CD4-positive, CD25-positive, alpha-beta regulatory T cell (primary cell): ENCODE measurements at regions not wholly inside any gene's neighbourhood (a gene's known extent, or its start where the extent isn't known, plus 50 kb on each side); places are given as distances from the start of the nearest gene placed in this dataset.

Source experiments
- ATAC-seq, 2 donors: fragments of 150-1000 bp; cut with Tn5 transposase; one replicate each; pipeline ENCODE4 v1.10.0; 2021; ENCODE audit warnings: low read depth in 2 of 2, moderate number of reproducible peaks in 2 of 2, moderate library complexity in 1 of 2
- DNase-seq, 3 donors: peaks; one replicate each; pipeline versions ENCODE4 v3.0.0 to v3.0.0-alpha.2; 2012 to 2022; ENCODE audit warnings: mixed read lengths in 1 of 3
- H3K27ac ChIP-seq: one replicate; pipeline ENCODE4 v1.7.0; 2013; ENCODE audit warnings: mild to moderate bottlenecking, low read length; ENCODE audit not compliant: insufficient read depth, poor library complexity, severe bottlenecking
- H3K27me3 ChIP-seq: one replicate; pipeline ENCODE4 v1.7.0; 2013; ENCODE audit warnings: low read length; ENCODE audit not compliant: control insufficient read depth, insufficient read depth
- H3K36me3 ChIP-seq: one replicate; pipeline ENCODE4 v1.7.0; 2013; ENCODE audit warnings: mild to moderate bottlenecking, low read length, moderate library complexity; ENCODE audit not compliant: control insufficient read depth, insufficient read depth
- H3K4me1 ChIP-seq: 2 replicates; pipeline ENCODE4 v1.7.0; 2013; ENCODE audit warnings: mild to moderate bottlenecking, low read length; ENCODE audit not compliant: insufficient read depth, control insufficient read depth, poor library complexity, severe bottlenecking
- H3K4me3 ChIP-seq: one replicate; pipeline ENCODE4 v1.7.0; 2013; ENCODE audit warnings: low read depth, mild to moderate bottlenecking, low read length, moderate library complexity
- H3K9me3 ChIP-seq, 2 experiments: 1 replicate in 1 of 2; 2 replicates in 1 of 2; pipeline ENCODE4 v1.7.0; 2013; ENCODE audit warnings: low read length in 2 of 2, mild to moderate bottlenecking in 1 of 2, moderate library complexity in 1 of 2; ENCODE audit not compliant: control insufficient read depth in 2 of 2
- H3K27ac Mint-ChIP-seq, 3 donors: one replicate each; pipeline ENCODE4 v1.8.0; 2020 to 2022; ENCODE audit warnings: mild to moderate bottlenecking in 3 of 3, mixed read lengths in 3 of 3, moderate library complexity in 2 of 3
- H3K27me3 Mint-ChIP-seq: one replicate; pipeline ENCODE4 v1.8.0; 2022; ENCODE audit warnings: mild to moderate bottlenecking, mixed read lengths
- H3K36me3 Mint-ChIP-seq: one replicate; pipeline ENCODE4 v1.8.0; 2020; ENCODE audit warnings: mixed read lengths
- H3K4me1 Mint-ChIP-seq, 4 donors: one replicate each; pipeline ENCODE4 v1.8.0; 2020 to 2022; ENCODE audit warnings: mixed read lengths in 4 of 4, mild to moderate bottlenecking in 1 of 4
- H3K4me3 Mint-ChIP-seq, 4 donors: one replicate each; pipeline ENCODE4 v1.8.0; 2020 to 2022; ENCODE audit warnings: mild to moderate bottlenecking in 4 of 4, mixed read lengths in 4 of 4, moderate library complexity in 3 of 4
- H3K9me3 Mint-ChIP-seq, 7 donors: one replicate each; pipeline ENCODE4 v1.8.0; 2020 to 2022; ENCODE audit warnings: mixed read lengths in 7 of 7, mild to moderate bottlenecking in 3 of 7, moderate library complexity in 2 of 7

- Mint-ChIP-seq H3K27me3 (peaks cover 8% of the 10 kb centered on the region), H3K27ac (no peak overlapping the region), H3K4me1 (peaks cover 0 to 2% (median 0%) of the 10 kb centered on the region in 4 donors), H3K9me3 (no peaks in the 10 kb centered on the region), H3K4me3 (no peak overlapping the region), H3K36me3 (no peaks in the 10 kb centered on the region)
- H3K27ac ChIP-seq: no peak overlapping the region
- no peaks in the 10 kb centered on the region for H3K36me3 ChIP-seq
- DNase-seq (peak in 1 of 3 donors; percentile 29), ATAC-seq (no peak)
- no peaks in the 10 kb centered on the region for H3K4me1 ChIP-seq
- no peaks in the 10 kb centered on the region for H3K9me3 ChIP-seq
- no peak overlapping the region for H3K4me3 ChIP-seq
- H3K27me3 ChIP-seq: no peaks in the 10 kb centered on the region
These were observed 91.2 kb downstream of the UBIAD1 start for GRCh38 chr1:11364170-11364569.

DNA sequence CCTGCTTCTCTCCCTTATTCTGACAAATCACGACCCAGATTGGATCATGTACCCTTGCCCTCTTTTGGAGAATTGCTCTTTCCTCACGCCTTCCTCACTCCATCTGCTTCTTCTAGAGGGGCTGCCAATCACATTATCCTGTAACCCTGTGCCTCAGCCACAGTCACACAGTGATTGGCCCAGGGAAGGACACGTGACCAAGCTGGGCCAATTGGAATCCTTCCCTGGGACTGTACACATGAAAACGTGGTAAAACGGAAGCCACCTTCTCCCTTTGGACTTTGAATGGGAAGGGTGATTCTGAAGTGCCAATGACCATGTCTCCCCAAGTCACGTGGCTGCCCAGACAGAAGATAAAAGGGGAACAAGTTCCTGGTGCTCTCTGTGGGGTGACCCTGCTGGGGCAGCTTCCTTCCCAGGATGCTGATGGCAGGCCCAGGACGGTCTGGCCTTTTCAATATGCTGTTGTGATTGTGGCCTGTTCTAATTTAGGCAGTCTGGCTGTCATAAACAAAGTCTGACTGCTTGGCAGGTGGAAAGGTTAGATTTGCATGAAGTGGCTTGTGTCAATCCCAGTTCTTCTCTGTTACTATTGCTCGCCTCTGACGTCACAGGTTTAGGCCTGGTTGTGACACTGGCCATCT, 92.9 kb downstream of the UBIAD1 start:
- Mint-ChIP-seq H3K9me3 (no peaks in the 10 kb centered on the region), H3K4me3 (no peak overlapping the region), H3K36me3 (no peaks in the 10 kb centered on the region), H3K27me3 (no peaks in the 10 kb centered on the region), H3K27ac (no peak overlapping the region), H3K4me1 (no peaks in the 10 kb centered on the region)
- DNase-seq (no peak), ATAC-seq (no peak)
- H3K4me1 ChIP-seq: no peaks in the 10 kb centered on the region
- H3K36me3 ChIP-seq: no peaks in the 10 kb centered on the region
- H3K27me3 ChIP-seq: no peaks in the 10 kb centered on the region
- no peak overlapping the region for H3K4me3 ChIP-seq
- no peak overlapping the region for H3K27ac ChIP-seq
- no peaks in the 10 kb centered on the region for H3K9me3 ChIP-seq

DNA sequence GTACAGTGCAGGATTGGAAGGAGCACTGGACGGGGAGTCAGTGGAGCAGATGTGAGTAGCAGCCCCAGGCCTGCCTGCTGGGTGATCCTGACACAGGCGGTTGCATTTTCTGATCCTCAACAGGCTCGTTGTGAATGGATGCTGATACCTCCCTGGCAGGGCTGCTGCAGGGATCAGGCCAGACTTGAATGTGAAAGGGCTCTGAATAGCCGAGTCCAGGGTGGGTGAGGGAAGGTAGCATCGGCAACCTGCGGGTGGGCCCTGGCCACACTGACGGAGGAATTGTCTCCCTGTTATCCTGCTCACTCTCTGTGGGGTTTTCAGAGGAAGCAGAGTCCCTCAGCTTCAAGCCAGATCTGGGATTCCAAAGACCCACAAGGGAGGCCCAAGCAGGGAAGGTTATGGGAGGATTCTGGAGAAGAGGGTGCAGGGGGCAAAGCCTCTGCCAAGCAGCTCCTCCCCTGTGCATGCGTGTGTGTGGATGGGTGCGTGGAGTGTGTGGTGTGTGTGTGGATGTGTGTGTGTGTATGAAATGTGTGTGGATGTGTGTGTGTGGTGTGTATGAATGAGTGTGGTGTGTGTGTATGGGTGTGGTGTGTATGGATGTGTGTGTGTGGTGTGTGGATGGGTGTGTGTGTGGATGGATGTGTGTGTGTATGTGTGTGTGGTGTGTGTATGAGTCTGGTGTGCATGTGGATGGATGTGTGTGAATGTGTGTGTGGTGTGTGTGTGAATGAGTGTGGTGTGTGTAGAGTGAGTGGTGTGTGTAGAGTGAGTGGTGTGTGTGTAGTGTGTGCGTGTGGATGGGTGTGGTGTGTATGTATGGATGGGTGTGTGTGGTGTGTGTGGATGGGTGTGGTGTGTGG, 100.3 kb downstream of the UBIAD1 start:
- peaks cover 0 to 1% (median 0%) of the 10 kb centered on the region in 7 donors for H3K9me3 Mint-ChIP-seq
- H3K27ac Mint-ChIP-seq: peak overlapping the region in 1 of 3 donors; percentile 64
- Histone ChIP-seq H3K9me3 (no peaks in the 10 kb centered on the region), H3K27ac (no peak overlapping the region), H3K4me1 (no peaks in the 10 kb centered on the region), H3K36me3 (no peaks in the 10 kb centered on the region), H3K27me3 (no peaks in the 10 kb centered on the region), H3K4me3 (no peak overlapping the region)
- H3K36me3 Mint-ChIP-seq: peaks cover 3% of the 10 kb centered on the region
- no peaks in the 10 kb centered on the region for H3K27me3 Mint-ChIP-seq
- DNase-seq (no peak), ATAC-seq (no peak)
- no peak overlapping the region for H3K4me3 Mint-ChIP-seq
- H3K4me1 Mint-ChIP-seq: peaks cover 0 to 5% (median 0%) of the 10 kb centered on the region in 4 donors

GRCh38 chr1:11373895-11374747, 101.1 kb downstream of the UBIAD1 start:
- H3K27me3 Mint-ChIP-seq: no peaks in the 10 kb centered on the region
- H3K9me3 Mint-ChIP-seq: peaks cover 0 to 3% (median 0%) of the 10 kb centered on the region in 7 donors
- H3K4me1 ChIP-seq: no peaks in the 10 kb centered on the region
- no peak overlapping the region for H3K4me3 Mint-ChIP-seq
- H3K27ac Mint-ChIP-seq: peak overlapping the region in 2 of 3 donors; percentile 9 to 64
- H3K36me3 Mint-ChIP-seq: peaks cover 4% of the 10 kb centered on the region
- no peaks in the 10 kb centered on the region for H3K9me3 ChIP-seq
- DNase-seq (peak in 1 of 3 donors; percentile 28), ATAC-seq (no peak)
- no peaks in the 10 kb centered on the region for H3K27me3 ChIP-seq
- H3K4me1 Mint-ChIP-seq: peaks cover 0 to 5% (median 0%) of the 10 kb centered on the region in 4 donors
- H3K4me3 ChIP-seq: no peak overlapping the region
- H3K27ac ChIP-seq: no peak overlapping the region
- no peaks in the 10 kb centered on the region for H3K36me3 ChIP-seq

DNA sequence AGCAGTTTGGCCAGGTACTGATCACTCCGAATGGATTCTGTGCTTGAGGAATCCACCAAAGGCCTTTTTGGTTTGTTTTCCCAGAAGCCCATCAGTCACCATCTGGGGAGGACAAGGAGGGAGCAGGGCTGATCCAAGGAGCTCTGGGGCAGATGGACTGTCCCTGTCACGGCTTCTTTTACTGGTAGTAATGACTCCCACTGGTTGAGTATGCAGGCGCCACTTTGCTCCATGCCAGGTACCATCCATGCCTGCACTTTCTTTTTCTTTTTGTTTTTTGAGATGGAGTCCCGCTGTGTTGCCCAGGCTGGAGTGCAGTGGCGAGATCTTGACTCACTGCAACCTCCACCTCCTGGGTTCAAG, 101.7 kb downstream of the UBIAD1 start:
- H3K27me3 Mint-ChIP-seq: no peaks in the 10 kb centered on the region
- H3K4me3 Mint-ChIP-seq: no peak overlapping the region
- no peaks in the 10 kb centered on the region for H3K27me3 ChIP-seq
- H3K27ac ChIP-seq: no peak overlapping the region
- ATAC-seq (no peak), DNase-seq (no peak)
- no peak overlapping the region for H3K4me3 ChIP-seq
- no peaks in the 10 kb centered on the region for H3K4me1 ChIP-seq
- H3K4me1 Mint-ChIP-seq: peaks cover 0 to 5% (median 0%) of the 10 kb centered on the region in 4 donors
- peaks cover 0 to 3% (median 0%) of the 10 kb centered on the region in 7 donors for H3K9me3 Mint-ChIP-seq
- peaks cover 4% of the 10 kb centered on the region for H3K36me3 Mint-ChIP-seq
- no peak overlapping the region for H3K27ac Mint-ChIP-seq
- H3K9me3 ChIP-seq: no peaks in the 10 kb centered on the region
- no peaks in the 10 kb centered on the region for H3K36me3 ChIP-seq

DNA sequence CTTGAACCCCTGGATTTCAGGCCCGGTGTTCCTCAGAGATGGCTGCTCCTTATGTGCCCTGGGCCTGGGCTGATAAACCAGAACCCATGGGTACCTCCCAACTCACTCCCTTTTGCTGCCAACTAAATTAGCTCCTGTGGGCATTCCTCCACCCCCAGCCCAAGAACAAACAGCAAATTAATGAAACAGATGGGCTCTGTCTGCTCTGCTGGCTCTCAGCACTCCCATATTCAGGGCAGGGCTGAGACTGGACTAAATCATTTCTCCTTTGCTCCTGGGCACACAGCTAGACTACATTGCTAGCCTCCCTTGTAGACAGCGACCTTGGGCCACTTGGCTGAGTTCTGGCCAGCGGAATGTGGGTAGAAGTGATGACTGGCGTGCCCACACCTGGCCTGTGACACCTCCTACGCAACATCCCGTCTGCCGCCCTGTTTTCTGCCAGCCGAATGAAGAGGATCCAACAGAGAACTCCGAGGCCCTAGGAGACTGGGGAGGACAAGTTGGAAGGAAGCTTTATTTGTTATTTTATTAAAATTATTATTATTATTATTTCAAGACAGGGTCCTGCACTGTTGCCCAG, 101.9 kb upstream of the DISP3 start:
- Histone ChIP-seq H3K27ac (no peak overlapping the region), H3K27me3 (no peaks in the 10 kb centered on the region), H3K9me3 (no peaks in the 10 kb centered on the region), H3K4me3 (no peak overlapping the region), H3K36me3 (no peaks in the 10 kb centered on the region), H3K4me1 (no peaks in the 10 kb centered on the region)
- ATAC-seq (no peak), DNase-seq (no peak)
- H3K36me3 Mint-ChIP-seq: peaks cover 4% of the 10 kb centered on the region
- peaks cover 4% of the 10 kb centered on the region for H3K27me3 Mint-ChIP-seq
- H3K4me3 Mint-ChIP-seq: no peak overlapping the region
- H3K9me3 Mint-ChIP-seq: peaks cover 0 to 3% (median 0%) of the 10 kb centered on the region in 7 donors
- peaks cover 0 to 5% (median 0%) of the 10 kb centered on the region in 4 donors for H3K4me1 Mint-ChIP-seq
- H3K27ac Mint-ChIP-seq: no peak overlapping the region

DNA sequence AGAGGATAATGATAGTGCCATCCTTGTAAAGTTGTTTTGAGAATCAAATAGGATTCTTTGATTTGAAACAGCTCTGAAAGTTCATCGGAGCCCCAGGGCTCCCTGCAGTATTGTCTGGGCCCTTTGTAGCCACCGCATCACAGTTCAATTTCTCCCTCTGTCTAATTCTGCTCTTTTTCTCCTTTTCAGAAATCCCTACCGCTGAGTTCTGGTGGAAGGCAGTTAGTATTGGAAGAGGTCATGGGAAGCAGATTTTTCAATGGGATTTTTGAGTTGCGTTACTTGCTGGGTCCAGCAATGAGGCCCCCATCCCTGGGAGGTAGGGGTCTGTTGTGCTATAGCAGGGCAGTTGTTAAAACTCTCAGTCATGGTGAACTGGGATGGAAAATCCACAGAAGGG, 101.0 kb upstream of the DISP3 start:
- ATAC-seq (no peak), DNase-seq (no peak)
- Mint-ChIP-seq H3K36me3 (peaks cover 4% of the 10 kb centered on the region), H3K4me1 (peaks cover 0 to 7% (median 0%) of the 10 kb centered on the region in 4 donors), H3K27ac (no peak overlapping the region), H3K9me3 (peaks cover 0 to 4% (median 0%) of the 10 kb centered on the region in 7 donors), H3K4me3 (no peak overlapping the region), H3K27me3 (peaks cover 4% of the 10 kb centered on the region)
- Histone ChIP-seq H3K27me3 (no peaks in the 10 kb centered on the region), H3K27ac (no peak overlapping the region), H3K9me3 (no peaks in the 10 kb centered on the region), H3K4me3 (no peak overlapping the region), H3K4me1 (no peaks in the 10 kb centered on the region), H3K36me3 (no peaks in the 10 kb centered on the region)
